ENCODE measurements at regions not wholly inside any gene's neighbourhood (a gene's known extent, or its start where the extent isn't known, plus 50 kb on each side); places are given as distances from the start of the nearest gene placed in this dataset.

GRCh38 chr12:66048835-66049537 is 81.6 kb downstream of the LLPH start (continued):
- no peak for TF ChIP-seq TAF15 (IDR thresholded peaks at IDR 0.05; ENCODE audit: low read depth, low read length, poor library complexity, severe bottlenecking)
- no peak; the same call in 1 of the 2 replicates for TF ChIP-seq YEATS2 (CRISPR knock-in tag; IDR thresholded peaks at IDR 0.05; ENCODE audit: borderline replicate concordance)
- TF ChIP-seq ZBED4 (CRISPR knock-in tag; IDR thresholded peaks at IDR 0.05; ENCODE audit: borderline replicate concordance) = no peak
- TF ChIP-seq ZFP91 (CRISPR knock-in tag; IDR thresholded peaks at IDR 0.05; ENCODE audit: borderline replicate concordance) = no peak
- TF ChIP-seq, protein P1, sequence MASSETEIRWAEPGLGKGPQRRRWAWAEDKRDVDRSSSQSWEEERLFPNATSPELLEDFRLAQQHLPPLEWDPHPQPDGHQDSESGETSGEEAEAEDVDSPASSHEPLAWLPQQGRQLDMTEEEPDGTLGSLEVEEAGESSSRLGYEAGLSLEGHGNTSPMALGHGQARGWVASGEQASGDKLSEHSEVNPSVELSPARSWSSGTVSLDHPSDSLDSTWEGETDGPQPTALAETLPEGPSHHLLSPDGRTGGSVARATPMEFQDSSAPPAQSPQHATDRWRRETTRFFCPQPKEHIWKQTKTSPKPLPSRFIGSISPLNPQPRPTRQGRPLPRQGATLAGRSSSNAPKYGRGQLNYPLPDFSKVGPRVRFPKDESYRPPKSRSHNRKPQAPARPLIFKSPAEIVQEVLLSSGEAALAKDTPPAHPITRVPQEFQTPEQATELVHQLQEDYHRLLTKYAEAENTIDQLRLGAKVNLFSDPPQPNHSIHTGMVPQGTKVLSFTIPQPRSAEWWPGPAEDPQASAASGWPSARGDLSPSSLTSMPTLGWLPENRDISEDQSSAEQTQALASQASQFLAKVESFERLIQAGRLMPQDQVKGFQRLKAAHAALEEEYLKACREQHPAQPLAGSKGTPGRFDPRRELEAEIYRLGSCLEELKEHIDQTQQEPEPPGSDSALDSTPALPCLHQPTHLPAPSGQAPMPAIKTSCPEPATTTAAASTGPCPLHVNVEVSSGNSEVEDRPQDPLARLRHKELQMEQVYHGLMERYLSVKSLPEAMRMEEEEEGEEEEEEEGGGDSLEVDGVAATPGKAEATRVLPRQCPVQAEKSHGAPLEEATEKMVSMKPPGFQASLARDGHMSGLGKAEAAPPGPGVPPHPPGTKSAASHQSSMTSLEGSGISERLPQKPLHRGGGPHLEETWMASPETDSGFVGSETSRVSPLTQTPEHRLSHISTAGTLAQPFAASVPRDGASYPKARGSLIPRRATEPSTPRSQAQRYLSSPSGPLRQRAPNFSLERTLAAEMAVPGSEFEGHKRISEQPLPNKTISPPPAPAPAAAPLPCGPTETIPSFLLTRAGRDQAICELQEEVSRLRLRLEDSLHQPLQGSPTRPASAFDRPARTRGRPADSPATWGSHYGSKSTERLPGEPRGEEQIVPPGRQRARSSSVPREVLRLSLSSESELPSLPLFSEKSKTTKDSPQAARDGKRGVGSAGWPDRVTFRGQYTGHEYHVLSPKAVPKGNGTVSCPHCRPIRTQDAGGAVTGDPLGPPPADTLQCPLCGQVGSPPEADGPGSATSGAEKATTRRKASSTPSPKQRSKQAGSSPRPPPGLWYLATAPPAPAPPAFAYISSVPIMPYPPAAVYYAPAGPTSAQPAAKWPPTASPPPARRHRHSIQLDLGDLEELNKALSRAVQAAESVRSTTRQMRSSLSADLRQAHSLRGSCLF (CRISPR knock-in tag; IDR thresholded peaks at IDR 0.05; ENCODE audit: borderline replicate concordance) = no peak
- no peak for TF ChIP-seq ZNF549 (CRISPR knock-in tag; IDR thresholded peaks at IDR 0.05)
- TF ChIP-seq, protein P2, sequence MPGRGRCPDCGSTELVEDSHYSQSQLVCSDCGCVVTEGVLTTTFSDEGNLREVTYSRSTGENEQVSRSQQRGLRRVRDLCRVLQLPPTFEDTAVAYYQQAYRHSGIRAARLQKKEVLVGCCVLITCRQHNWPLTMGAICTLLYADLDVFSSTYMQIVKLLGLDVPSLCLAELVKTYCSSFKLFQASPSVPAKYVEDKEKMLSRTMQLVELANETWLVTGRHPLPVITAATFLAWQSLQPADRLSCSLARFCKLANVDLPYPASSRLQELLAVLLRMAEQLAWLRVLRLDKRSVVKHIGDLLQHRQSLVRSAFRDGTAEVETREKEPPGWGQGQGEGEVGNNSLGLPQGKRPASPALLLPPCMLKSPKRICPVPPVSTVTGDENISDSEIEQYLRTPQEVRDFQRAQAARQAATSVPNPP (CRISPR knock-in tag; IDR thresholded peaks at IDR 0.05) = no peak
- TF ChIP-seq, protein P3, sequence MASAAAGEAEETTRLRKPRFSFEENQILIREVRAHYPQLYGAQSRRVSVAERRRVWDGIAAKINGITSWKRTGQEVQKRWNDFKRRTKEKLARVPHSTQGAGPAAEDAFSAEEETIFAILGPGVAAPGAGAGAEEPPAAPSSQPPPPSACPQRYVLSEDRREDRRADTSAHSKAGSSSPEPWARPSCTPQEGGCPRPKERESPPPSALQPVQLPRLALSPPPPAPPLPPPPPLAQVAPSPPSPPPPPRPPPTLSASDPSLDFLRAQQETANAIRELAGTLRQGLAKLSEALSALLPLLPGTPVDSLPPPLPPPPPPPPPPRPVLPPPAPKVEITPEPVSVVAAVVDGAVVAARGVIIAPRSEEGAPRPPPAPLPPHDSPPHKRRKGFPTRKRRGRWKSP (CRISPR knock-in tag; IDR thresholded peaks at IDR 0.05) = no peak; the same call in 1 of the 2 replicates
- TF ChIP-seq AHR (CRISPR knock-in tag; IDR thresholded peaks at IDR 0.05) = no peak
- TF ChIP-seq SAFB2 (CRISPR knock-in tag; IDR thresholded peaks at IDR 0.05; ENCODE audit: borderline replicate concordance, low read depth) = no peak
- no peak for TF ChIP-seq ZNF615 (CRISPR knock-in tag; IDR thresholded peaks at IDR 0.05; ENCODE audit: borderline replicate concordance)
- no peak for TF ChIP-seq SNAPC5 (CRISPR knock-in tag; IDR thresholded peaks at IDR 0.05; ENCODE audit: borderline replicate concordance)

Measured in HepG2 (cell line).